Lower lobe of right lung (tissue), 2 donors: ENCODE measurements at regions not wholly inside any gene's neighbourhood (a gene's known extent, or its start where the extent isn't known, plus 50 kb on each side); places are given as distances from the start of the nearest gene placed in this dataset.

ENCODE experiments used
- ATAC-seq, 2 donors: fragments of 200-7000 bp; cut with Tn5 transposase; one replicate each; pipeline ENCODE4 v1.9.1; 2020 to 2022; ENCODE audit warnings: mild to moderate bottlenecking in 2 of 2, moderate library complexity in 2 of 2
- DNase-seq: peaks from one replicate; pipeline ENCODE4 v3.0.0-alpha.2; 2020
- H3K27ac ChIP-seq: fragments of 200-600 bp; one replicate; pipeline ENCODE4 v1.8.0; 2022
- H3K27me3 ChIP-seq: fragments of 200-600 bp; one replicate; pipeline ENCODE4 v1.8.0; 2022; ENCODE audit warnings: low read depth
- H3K36me3 ChIP-seq: fragments of 200-600 bp; one replicate; pipeline ENCODE4 v1.8.0; 2022; ENCODE audit warnings: mild to moderate bottlenecking
- H3K4me1 ChIP-seq: fragments of 200-600 bp; one replicate; pipeline ENCODE4 v1.8.0; 2022
- H3K4me3 ChIP-seq: fragments of 200-600 bp; one replicate; pipeline ENCODE4 v1.8.0; 2022; ENCODE audit warnings: mild to moderate bottlenecking
- H3K9me3 ChIP-seq: fragments of 200-600 bp; one replicate; pipeline ENCODE4 v1.8.0; 2022
- CTCF ChIP-seq: fragments of 200-600 bp; IDR thresholded peaks from one replicate; pipeline ENCODE4 v1.8.0; 2022; ENCODE audit warnings: antibody characterized with exemption, mild to moderate bottlenecking
- intact Hi-C: fragments of 100-400 bp; cut with DNase I; formaldehyde crosslinking; loops from one replicate; pipeline ENCODE4 v1.11.0; 2022
- donor health status: DM: no; HTN: yes; CAD: no; lungs with severe emphysema.

GRCh38 chr14:26217778-26218177 lies 380.1 kb downstream of the NOVA1 start:
- ATAC-seq = no peak

GRCh38 chr14:26216786-26217185 lies 381.0 kb downstream of the NOVA1 start:
- H3K4me3 ChIP-seq = no peak overlapping the region
- DNase-seq (no peak), ATAC-seq (no peak)

More at GRCh38 chr14:26217778-26218177, 380.1 kb downstream of the NOVA1 start:
- Histone ChIP-seq H3K9me3 (no peaks in the 10 kb centered on the region), H3K27ac (no peak overlapping the region), H3K36me3 (no peaks in the 10 kb centered on the region), H3K4me1 (no peaks in the 10 kb centered on the region), H3K4me3 (no peak overlapping the region), H3K27me3 (no peaks in the 10 kb centered on the region)
- TF ChIP-seq CTCF = no peak
- intact Hi-C loops = no loop called here
- DNase-seq = no peak

DNA sequence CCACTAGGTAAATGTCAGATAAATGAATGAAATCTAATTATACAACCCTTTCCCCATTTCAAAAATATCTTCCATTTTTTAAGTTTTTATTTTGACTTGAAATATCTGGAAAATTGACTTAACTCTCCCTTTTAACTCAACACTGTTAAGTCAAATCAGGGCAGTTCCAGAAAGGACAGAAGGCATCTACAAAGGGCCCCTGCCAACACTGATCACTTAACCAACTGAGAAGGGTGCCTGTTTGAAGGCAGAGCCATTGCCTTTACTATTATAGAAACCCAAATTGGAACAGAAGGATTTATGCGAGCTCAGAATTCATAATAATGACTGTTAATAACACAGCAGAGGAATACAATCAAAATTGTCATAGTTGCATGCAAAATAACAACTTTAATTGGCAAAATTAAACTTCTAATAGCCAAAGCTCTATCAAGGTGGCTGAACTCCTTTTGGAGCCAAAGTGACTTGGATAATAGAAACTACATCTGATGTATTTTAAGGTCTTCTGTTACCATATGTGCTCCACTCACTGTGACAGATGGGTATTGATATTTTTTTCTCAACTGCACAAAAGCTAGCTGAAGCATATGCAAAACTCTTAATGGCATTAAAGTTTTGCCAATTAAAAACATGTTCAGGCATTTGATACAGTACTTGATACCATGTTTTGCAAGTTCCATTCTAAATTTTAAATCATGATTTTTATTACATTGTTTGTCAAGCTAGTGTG lies 383.8 kb downstream of the NOVA1 start:
- ATAC-seq (no peak), DNase-seq (no peak)
- no peak overlapping the region for H3K4me3 ChIP-seq
- H3K9me3 ChIP-seq = no peaks in the 10 kb centered on the region
- intact Hi-C loops = no loop called here
- H3K36me3 ChIP-seq = no peaks in the 10 kb centered on the region
- no peaks in the 10 kb centered on the region for H3K4me1 ChIP-seq
- H3K27ac ChIP-seq = no peak overlapping the region
- H3K27me3 ChIP-seq = no peaks in the 10 kb centered on the region
- TF ChIP-seq CTCF = no peak

More at GRCh38 chr14:26216786-26217185, 381.0 kb downstream of the NOVA1 start:
- Histone ChIP-seq H3K27ac (no peak overlapping the region), H3K27me3 (no peaks in the 10 kb centered on the region), H3K4me1 (no peaks in the 10 kb centered on the region), H3K9me3 (no peaks in the 10 kb centered on the region), H3K36me3 (no peaks in the 10 kb centered on the region)
- no peak for TF ChIP-seq CTCF
- intact Hi-C loops = no loop called here

- no peaks in the 10 kb centered on the region for H3K4me1 ChIP-seq
- ATAC-seq (no peak), DNase-seq (no peak)
- intact Hi-C loops = no loop called here
- no peak overlapping the region for H3K27ac ChIP-seq
- H3K4me3 ChIP-seq = no peak overlapping the region
- H3K27me3 ChIP-seq = peaks cover 10% of the 10 kb centered on the region
- no peaks in the 10 kb centered on the region for H3K36me3 ChIP-seq
- TF ChIP-seq CTCF = no peak
- no peaks in the 10 kb centered on the region for H3K9me3 ChIP-seq
Measured at GRCh38 chr14:26209699-26210098, 388.1 kb downstream of the NOVA1 start.

- DNase-seq (no peak), ATAC-seq (no peak)
- H3K4me3 ChIP-seq = no peak overlapping the region
- no peaks in the 10 kb centered on the region for H3K4me1 ChIP-seq
- peaks cover 20% of the 10 kb centered on the region for H3K27me3 ChIP-seq
- intact Hi-C loops = no loop called here
- no peak overlapping the region for H3K27ac ChIP-seq
- no peaks in the 10 kb centered on the region for H3K9me3 ChIP-seq
- no peak for TF ChIP-seq CTCF
- no peaks in the 10 kb centered on the region for H3K36me3 ChIP-seq
Measured at GRCh38 chr14:26206640-26207039, 391.2 kb downstream of the NOVA1 start.
